ENCODE measurements at regions not wholly inside any gene's neighbourhood (a gene's known extent, or its start where the extent isn't known, plus 50 kb on each side); places are given as distances from the start of the nearest gene placed in this dataset.

DNA sequence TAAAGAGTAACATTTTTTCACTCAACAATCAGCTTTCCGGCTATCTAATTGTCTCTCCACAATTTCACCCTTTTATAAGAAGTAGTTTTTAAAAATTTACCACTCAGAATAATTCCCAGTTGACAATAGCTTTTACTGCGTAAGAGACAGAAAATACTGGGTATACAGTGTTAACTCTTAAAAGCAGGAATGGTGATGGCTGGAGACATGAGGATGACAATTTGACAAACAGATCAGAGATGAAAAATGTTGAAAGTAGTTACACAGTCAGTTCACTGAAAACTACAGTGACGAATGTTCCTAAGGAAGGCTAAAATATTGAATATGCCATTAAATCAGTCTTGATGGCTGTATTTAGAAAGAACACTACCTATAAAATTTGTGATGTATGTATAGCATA, 1146.8 kb upstream of the B3GALT2 start:
- TF ChIP-seq, protein P1, sequence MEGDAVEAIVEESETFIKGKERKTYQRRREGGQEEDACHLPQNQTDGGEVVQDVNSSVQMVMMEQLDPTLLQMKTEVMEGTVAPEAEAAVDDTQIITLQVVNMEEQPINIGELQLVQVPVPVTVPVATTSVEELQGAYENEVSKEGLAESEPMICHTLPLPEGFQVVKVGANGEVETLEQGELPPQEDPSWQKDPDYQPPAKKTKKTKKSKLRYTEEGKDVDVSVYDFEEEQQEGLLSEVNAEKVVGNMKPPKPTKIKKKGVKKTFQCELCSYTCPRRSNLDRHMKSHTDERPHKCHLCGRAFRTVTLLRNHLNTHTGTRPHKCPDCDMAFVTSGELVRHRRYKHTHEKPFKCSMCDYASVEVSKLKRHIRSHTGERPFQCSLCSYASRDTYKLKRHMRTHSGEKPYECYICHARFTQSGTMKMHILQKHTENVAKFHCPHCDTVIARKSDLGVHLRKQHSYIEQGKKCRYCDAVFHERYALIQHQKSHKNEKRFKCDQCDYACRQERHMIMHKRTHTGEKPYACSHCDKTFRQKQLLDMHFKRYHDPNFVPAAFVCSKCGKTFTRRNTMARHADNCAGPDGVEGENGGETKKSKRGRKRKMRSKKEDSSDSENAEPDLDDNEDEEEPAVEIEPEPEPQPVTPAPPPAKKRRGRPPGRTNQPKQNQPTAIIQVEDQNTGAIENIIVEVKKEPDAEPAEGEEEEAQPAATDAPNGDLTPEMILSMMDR (IDR thresholded peaks at IDR 0.05; ENCODE audit: low read depth, low read length): no peak
- Histone ChIP-seq H3K4me1 (no peaks in the 10 kb centered on the region; the same call in 1 of the 2 replicates), H3K4me3 (ENCODE audit: low read depth, low read length) (no peak overlapping the region), H3K36me3 (no peaks in the 10 kb centered on the region), H3K9me3 (no peaks in the 10 kb centered on the region), H3K27me3 (no peaks in the 10 kb centered on the region)
- DNase-seq: no peak

DNA sequence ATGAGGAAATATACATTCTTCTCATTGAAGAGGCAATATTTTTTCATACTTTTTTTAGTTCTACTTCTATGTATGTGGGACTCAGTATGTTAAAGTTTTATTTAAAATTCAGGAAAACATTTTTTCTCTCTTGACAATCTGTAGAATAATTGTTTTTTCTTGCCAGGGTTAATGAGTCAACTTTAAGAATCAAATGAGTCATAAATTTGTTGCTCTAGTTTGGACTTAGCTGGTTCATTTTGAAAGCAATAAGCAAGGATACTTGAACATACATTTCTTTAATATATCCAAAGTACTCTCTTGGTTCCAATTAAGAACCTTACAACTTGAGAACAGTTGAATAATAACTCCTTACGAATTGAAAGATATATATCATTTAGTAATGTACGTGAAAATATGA, 1145.3 kb upstream of the B3GALT2 start:
- Histone ChIP-seq H3K36me3 (no peaks in the 10 kb centered on the region), H3K27me3 (no peaks in the 10 kb centered on the region), H3K4me3 (ENCODE audit: low read depth, low read length) (no peak overlapping the region), H3K4me1 (no peaks in the 10 kb centered on the region; the same call in 1 of the 2 replicates), H3K9me3 (no peaks in the 10 kb centered on the region)
- no peak for DNase-seq
- TF ChIP-seq, protein P1 (IDR thresholded peaks at IDR 0.05; ENCODE audit: low read depth, low read length): no peak

DNA sequence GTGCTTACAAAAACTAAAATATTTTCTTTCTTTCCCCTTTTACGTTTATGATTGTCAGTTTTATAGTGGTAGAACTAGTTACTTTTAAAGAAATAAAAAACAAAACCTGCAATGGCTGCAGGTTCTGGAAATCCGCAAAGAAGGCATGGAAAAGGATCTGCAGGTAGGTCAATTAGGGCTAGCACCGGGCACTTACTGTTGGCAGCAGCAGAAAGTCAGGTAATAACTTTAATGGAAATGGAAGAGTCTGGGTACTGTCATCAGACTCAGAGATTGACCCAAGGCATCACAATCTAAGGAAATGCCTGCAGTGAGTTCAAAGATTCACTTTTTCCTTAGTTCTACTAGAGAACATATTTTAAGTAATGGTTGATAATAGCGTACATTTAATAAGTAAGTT, 1136.3 kb upstream of the B3GALT2 start:
- TF ChIP-seq, protein P1 (IDR thresholded peaks at IDR 0.05; ENCODE audit: low read depth, low read length): no peak
- H3K4me3 ChIP-seq (ENCODE audit: low read depth, low read length): no peak overlapping the region
- no peaks in the 10 kb centered on the region for H3K9me3 ChIP-seq
- no peaks in the 10 kb centered on the region for H3K36me3 ChIP-seq
- no peak for DNase-seq
- no peaks in the 10 kb centered on the region for H3K27me3 ChIP-seq
- H3K4me1 ChIP-seq: peaks cover 16% of the 10 kb centered on the region

DNA sequence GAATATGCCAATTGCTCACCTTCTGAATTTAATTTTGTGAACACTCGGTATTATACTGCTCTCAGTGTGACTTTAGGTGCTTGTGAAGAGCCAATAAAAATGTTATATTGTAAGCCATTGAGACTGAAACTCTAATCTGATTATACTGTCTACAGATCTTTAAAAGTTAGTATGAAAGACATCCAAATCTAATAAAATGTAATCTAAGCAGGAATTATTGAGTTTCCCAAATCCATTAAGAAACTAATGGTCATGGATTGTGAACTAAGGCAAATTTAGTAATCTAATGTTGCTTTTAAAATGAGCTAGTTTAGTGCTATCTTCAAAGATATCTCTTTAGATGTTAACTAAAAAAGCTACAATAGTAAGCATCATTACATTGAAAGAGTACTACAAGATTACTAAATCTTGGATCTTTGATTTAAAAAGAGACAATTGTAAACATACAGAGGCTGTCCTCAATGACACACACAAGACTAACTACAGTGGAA, 1132.4 kb upstream of the B3GALT2 start:
- Histone ChIP-seq H3K4me3 (ENCODE audit: low read depth, low read length) (no peak overlapping the region), H3K36me3 (no peaks in the 10 kb centered on the region), H3K4me1 (peaks cover 16% of the 10 kb centered on the region), H3K27me3 (no peaks in the 10 kb centered on the region), H3K9me3 (no peaks in the 10 kb centered on the region)
- no peak for DNase-seq
- TF ChIP-seq, protein P1 (IDR thresholded peaks at IDR 0.05; ENCODE audit: low read depth, low read length): no peak

DNA sequence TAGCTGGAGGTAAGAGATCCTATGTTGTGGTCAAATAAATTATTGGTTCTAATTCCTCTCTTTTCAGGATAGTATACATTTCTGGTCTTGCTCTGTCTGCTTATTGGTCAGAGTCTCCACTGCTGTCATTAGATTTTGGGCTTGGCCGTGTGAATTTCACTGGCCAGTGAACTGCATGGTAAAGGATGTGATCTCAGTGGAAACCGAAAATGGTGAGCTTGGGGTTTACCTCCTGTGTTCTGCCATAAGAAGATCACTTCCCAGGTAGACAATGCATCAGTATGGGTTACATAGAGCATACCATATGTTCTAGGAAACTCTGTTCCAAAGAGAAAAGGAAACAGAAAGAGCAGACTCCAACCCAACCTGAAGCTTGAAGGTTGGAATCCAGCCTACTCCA, 1123.3 kb upstream of the B3GALT2 start:
- DNase-seq: no peak
- H3K9me3 ChIP-seq: no peaks in the 10 kb centered on the region
- H3K4me1 ChIP-seq: no peaks in the 10 kb centered on the region
- no peak overlapping the region for H3K4me3 ChIP-seq (ENCODE audit: low read depth, low read length)
- TF ChIP-seq, protein P1 (IDR thresholded peaks at IDR 0.05; ENCODE audit: low read depth, low read length): no peak
- no peaks in the 10 kb centered on the region for H3K27me3 ChIP-seq
- no peaks in the 10 kb centered on the region for H3K36me3 ChIP-seq

DNA sequence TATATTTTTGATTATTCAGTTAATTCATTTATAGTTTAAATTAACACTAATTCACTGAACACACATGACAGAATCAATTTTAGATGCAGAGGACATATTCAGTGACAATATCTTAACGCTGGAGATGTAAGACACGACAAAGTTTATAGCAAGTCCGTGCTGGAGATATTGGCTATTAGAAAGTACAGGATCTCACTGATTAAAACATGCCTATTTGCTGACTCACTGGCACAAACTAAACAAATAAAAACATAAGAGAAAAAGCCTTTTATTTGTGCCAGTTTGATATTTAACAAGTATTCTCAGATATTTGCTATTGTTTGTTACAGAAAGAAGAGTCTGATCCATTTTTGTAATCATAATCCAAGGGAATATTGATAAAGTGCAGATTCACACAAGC, 1122.9 kb upstream of the B3GALT2 start:
- TF ChIP-seq, protein P1 (IDR thresholded peaks at IDR 0.05; ENCODE audit: low read depth, low read length): no peak
- DNase-seq: no peak
- Histone ChIP-seq H3K27me3 (no peaks in the 10 kb centered on the region), H3K4me3 (ENCODE audit: low read depth, low read length) (no peak overlapping the region), H3K9me3 (no peaks in the 10 kb centered on the region), H3K4me1 (no peaks in the 10 kb centered on the region), H3K36me3 (no peaks in the 10 kb centered on the region)
